ENCODE measurements at regions not wholly inside any gene's neighbourhood (a gene's known extent, or its start where the extent isn't known, plus 50 kb on each side); places are given as distances from the start of the nearest gene placed in this dataset.

- no peak for TF ChIP-seq CTCF (IDR thresholded peaks at IDR 0.05; ENCODE audit: poor library complexity, severe bottlenecking)
- TF ChIP-seq POLR2AphosphoS5 (IDR thresholded peaks at IDR 0.05) = no peak
- no peak for TF ChIP-seq TAF1 (IDR thresholded peaks at IDR 0.05; ENCODE audit: low read depth)
- TF ChIP-seq EZH2 (IDR thresholded peaks at IDR 0.05; ENCODE audit: borderline replicate concordance, insufficient read depth, low read length, poor library complexity, severe bottlenecking) = no peak
- TF ChIP-seq REST (IDR thresholded peaks at IDR 0.05; ENCODE audit: borderline replicate concordance) = no peak
- no peak for TF ChIP-seq RAD21 (conservative IDR thresholded peaks at IDR 0.05)
Observed at GRCh38 chr2:8214036-8214615, 467.7 kb upstream of the ID2 start.

All from neural cell (in vitro differentiated cells).